ENCODE measurements at regions not wholly inside any gene's neighbourhood (a gene's known extent, or its start where the extent isn't known, plus 50 kb on each side); places are given as distances from the start of the nearest gene placed in this dataset.
"Not testable (repeated sequence)": the region's sequence is repeated elsewhere in the genome, so short reads cannot be mapped to it uniquely, and the experiment has no call there.

DNA sequence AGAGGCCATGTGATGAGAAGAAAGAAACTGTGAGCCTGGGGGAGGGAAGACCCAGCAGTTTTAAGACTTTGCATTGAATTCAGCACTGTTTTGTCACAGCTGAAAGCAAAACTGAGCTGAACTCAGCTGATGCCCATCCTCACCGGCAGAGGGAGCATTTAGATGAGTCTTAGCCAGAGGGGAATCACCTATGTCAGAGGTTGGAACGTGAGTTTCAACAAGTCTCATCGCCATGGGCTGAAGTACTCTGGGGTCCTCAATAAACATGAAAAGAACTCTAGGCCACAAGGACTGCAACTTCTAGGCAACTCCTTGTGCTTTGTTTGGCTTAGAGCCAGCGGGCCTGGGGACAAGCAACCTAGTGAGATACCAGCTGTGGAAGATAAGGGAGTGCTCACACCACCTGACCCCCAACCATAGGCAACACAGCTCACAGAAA lies 324.5 kb downstream of the TBL1XR1 start:
- DNase-seq (ENCODE audit: low spot score) = peak; percentile 70

DNA sequence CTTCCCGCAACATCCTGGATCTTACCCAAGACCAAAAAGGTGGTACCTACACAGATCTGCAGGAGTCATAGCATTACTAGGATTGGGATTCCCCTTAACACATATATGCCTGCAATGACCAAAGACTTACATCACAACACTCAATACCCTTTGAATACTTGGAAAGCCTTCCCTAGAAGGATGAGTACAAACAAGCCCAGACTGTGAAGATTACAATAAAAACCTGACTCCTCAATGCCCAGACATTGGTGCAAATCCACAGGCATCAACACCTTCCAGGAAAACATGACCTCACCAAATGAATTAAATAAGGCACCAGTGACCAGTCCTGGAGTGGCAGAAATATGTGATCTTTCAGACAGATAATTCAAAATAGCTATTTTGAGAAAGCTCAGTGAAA lies 326.8 kb downstream of the TBL1XR1 start:
- no peak for DNase-seq (ENCODE audit: low spot score)

DNA sequence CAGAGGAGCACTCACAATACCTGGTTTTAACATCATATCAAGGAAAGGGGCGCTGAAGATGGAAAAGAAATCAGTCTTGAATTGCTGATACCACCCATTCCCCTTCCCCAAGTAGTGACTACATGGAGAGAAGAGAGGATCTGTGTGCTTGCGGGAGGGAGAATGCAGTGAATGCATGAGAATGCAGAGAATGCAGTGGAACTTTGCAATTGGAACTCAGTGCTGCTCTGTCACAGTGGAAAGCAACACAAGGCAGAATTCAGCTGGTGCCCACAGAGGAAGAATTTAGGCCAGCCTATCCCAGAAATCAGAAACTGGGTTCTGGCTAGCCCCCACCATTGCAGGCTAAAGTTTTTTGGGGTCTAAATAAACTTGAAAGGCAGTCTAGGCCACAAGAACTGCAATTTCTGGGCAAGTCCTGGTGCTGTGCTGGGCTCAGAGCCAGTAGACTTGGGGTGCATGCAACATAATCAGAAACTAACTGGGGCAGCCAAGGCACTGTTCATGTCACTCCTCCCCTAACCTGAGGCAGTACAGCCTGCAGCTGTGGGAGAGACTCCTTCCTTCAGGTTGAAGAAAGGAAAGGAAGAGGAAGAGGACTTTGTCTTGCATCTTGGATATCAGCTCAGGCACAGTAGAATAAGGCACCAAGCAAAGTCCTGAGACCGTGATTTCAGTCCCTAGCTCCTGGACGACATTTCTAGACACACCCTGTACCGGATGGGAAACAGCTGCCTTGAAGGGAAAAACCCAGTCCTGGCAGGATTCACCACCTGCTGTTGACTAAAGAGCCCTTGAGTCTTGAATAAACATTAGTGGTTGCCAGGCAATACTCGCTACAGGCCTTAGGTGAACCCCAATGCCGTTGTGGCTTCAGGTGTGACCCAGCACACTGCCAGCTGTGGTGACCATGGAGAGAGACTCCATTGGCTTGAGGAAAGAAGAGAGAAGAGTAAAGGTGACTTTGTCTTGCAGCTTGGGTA lies 329.3 kb downstream of the TBL1XR1 start:
- no peak for DNase-seq (ENCODE audit: low spot score)

DNA sequence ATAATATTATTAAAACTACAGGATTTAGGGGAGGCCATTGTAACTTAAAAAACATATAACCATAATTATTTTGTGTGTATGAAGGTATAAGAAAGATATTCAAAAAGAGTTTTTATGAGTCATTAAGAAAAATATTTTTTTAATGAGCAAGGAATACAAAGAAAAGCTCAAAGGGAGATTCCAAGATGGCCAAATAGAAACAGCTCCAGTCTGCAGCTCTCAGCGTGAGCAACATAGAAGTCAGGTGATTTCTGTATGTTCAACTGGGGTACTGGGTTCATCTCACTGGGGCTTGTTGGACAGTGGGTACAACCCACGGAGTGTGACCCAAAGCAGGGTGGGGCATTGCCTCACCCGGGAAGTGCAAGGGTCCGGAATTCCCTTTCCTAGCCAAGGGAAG lies 336.1 kb downstream of the TBL1XR1 start:
- DNase-seq (ENCODE audit: low spot score) = no peak

DNA sequence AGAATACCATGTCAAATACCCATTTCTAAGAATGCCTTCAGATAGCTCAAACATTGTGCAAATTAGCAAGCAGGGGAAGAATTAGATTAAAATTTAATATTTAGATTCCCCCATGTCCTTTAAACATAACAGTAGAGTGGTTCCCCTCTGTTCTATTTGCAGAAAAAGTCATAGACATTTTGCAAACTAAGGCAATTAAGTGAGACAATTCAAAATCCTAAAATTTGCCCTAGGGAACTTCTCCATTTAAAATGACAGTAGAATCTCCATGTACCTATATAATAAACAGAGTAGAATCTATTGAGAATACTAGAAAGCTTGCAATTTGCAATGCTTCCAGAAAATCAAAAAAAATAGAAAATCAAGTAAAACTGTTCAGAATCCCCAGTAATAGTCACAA lies 340.6 kb downstream of the TBL1XR1 start:
- no peak for DNase-seq (ENCODE audit: low spot score)

DNA sequence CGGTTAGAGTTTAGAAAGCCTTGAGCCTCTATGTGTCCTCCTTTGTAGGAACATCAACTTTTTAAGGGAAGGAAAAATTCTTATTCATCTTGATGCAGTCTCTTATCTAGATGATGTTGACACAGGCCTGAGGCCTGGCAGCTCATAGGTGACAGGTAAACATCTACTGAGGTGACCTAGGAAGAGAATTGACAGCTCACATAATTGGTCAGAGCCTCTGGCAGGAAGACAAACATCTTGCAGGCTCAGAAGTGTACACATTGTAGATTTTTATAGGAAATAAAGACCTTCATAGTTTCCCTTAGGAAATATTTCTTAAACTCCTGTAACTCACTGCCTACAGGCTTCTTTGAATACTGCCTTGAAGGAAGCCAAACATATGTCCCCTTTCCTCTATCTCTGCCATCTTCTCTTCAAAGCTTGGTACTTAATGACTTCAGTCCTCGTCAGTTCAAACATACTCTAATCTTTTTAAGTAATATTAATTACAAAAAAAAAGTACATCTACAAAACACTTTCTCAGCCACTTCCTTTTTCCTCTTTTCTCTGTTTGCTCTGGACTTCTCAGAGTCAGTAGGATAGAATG lies 341.3 kb downstream of the TBL1XR1 start:
- DNase-seq (ENCODE audit: low spot score) = no peak

DNA sequence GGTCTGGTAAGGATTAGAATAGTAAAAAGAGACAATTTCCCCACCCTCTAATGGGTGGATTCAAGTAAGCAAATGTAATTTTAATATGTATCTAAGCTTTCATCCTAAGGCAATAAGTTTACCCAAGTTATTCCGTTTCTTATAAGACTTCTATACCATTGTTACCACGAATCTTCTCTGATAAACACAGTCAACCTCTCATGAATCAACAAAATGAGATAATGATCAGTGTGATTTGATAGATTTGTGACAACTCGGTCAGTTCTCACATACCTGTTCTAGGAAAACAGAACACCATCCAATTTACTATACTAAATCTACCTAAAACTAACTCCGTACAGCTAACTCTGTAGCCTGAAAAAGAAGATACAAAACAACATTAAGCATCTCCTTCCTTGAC lies 342.1 kb downstream of the TBL1XR1 start:
- DNase-seq (ENCODE audit: low spot score) = no peak

DNA sequence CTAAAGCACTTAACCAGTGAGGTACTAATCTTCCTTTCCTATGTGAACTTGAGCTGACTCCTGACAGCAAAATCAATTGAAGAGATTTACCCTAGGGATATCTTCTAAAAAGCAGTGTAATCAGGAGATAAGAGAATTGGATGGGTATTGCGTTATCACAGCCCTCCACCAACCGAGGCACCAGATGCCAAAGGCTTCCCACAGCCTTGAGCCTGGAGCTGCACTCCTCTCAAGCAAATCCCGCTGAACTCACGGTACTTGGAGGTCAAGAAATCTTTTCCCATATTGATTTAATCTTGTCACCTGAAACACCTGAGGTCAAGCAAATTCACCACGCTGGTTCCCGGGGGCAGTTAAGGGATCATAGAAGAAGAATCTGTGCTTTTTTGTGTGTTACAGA lies 346.8 kb downstream of the TBL1XR1 start:
- peak; percentile 73 for DNase-seq (ENCODE audit: low spot score)

DNA sequence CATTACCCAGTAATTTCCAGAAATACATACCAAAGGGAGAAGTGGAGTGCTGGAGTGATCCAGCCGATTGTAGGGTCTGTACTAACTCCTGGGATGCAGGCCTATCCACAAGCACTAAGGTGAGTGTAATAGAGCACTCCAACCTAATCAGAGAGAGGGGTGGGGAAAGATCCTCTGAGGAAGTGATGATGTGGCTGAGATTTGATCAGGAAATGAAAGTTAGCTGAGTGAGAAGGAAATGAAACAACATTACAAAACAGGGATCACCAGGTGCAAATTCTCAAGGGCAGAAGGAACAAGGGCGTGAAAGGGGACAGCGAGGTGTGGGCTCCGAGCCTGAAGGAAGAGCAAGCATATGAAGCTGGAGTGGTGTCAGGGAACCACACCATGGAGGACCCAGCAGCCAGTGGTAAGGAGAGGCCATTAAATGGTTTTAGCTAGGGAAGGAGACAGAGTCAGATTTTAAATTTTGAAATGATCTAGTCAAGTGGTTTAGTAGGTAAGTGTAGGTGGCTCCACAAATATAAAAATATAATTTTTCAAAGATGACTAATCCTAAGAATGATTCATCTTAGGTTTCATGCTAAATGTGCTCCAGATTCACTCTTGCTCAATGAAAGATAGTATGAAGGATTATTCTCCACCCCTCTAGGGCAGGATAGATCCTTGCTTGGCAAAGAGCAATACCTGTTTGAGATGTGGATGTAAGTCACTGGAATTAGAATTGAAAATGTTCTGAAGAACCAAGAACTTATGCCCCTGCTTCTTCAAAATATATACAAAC lies 348.7 kb downstream of the TBL1XR1 start:
- DNase-seq (ENCODE audit: low spot score) = no peak

DNA sequence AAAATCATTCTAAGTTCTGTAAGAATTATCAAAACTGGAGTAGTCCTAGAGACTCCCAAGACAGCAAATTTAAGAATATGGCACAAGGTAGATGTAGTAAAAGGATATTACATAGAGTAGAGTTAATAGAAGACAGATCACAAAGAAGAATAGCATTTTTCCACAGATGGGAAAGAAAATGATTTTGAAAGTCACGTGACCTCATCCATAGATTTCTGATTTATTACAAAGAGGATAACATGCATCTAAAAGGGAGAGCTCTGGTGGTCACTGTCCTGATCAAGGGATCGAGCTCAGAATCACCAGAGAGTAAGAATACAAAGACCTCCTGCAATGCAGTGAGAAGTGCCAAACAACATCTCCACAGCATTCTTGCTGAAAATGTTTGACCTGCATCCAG lies 354.4 kb downstream of the TBL1XR1 start:
- DNase-seq (ENCODE audit: low spot score) = no peak

DNA sequence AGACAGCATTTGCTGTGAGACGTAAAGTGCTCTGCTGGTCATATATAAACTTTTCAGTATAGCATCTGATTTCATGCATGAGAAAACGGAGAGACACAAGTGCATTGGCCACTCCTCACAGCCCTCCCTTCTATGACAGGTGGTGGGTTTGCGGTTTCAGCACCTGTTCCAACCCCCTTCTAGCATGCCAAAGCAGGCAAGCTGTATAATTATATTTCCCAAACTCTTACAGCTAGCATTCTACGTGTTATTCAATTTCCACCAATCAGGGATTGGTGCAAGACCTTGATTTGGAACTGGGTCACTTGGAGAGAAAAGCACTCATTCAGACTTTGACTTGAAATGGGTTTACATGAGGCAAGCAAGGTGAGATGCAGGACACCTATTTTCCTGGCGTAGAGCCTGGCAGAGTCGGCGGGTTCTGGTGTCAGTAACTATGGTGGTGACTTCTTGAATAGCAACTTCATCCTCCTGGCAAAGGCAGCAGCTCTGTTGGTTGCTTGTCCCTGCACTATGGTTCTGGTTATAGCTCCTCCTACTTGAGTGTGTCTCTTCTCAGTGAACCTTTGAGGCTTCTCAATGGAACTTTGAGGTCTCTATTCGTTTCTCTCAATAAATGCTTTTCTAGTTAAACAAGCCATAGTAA lies 356.5 kb downstream of the TBL1XR1 start:
- no peak for DNase-seq (ENCODE audit: low spot score)

DNA sequence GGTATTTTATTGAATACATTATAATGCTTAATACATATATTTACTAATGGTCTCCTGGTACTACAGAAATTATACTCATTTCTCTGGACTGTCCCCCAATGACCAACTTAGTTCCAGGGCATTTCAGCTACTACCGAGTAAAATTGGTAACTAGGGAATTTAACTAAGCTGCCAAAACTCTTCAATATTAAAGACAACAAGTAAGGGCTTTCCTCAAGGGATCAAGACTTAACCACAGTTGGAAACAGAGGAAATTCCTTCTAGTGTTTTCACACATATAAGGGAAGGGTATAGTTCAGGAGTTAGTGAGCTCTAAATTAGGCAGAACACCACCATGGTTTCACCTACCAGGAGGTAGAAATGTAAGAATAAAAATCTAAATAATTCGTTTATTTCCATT lies 357.4 kb downstream of the TBL1XR1 start:
- no peak for DNase-seq (ENCODE audit: low spot score)

DNA sequence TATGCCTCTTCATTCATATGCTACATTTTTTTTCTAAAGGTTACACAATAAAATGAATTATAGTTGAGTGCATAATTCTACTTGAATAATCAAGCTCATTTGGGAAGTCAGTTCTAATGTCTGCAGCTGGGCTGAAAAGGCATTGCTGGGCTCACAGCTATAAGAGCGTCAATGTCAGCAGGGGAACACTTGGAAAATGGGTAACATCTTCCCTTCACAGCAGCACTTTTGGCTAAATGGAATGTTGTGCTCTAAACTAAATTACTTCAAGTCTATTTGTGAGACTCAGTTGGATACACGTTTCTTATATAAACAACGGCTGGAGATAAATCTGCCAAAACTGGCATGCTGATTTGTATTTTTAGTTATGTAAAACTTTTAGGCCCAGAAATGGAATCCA lies 357.8 kb downstream of the TBL1XR1 start:
- DNase-seq (ENCODE audit: low spot score) = no peak

DNA sequence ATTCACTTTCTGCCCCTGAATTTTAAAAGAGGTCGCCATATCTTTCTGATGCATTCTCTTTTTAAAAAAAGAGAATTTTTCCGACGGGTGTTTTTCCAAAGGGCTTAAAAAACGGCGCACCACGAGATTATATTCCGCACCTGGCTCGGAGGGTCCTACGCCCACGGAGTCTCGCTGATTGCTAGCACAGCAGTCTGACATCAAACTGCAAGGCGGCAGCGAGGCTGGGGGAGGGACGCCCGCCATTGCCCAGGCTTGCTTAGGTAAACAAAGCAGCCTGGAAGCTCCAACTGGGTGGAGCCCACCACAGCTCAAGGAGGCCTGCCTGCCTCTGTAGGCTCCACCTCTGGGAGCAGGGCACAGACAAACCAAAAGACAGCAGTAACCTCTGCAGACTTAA lies 370.0 kb downstream of the TBL1XR1 start:
- not testable (repeated sequence) for DNase-seq (ENCODE audit: low spot score)

DNA sequence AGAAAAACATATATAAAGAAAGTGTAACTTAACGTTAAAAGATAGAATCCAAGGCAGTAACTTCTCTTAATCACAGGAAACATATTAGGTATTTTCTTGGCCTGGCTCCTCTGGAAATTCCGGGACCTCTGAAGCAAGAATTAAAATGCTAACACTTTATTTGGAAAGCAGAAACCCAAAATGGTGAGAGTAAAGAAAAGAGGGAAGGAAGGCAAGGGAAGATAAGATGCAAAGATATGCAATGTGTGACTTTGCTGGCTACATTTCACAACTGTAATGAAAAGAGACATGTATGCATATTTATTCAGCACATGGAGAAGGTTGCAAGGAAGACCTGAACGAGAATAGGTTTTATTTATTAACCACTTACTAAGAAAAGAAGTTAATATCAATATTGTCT lies 372.5 kb downstream of the TBL1XR1 start:
- no peak for DNase-seq (ENCODE audit: low spot score)

DNA sequence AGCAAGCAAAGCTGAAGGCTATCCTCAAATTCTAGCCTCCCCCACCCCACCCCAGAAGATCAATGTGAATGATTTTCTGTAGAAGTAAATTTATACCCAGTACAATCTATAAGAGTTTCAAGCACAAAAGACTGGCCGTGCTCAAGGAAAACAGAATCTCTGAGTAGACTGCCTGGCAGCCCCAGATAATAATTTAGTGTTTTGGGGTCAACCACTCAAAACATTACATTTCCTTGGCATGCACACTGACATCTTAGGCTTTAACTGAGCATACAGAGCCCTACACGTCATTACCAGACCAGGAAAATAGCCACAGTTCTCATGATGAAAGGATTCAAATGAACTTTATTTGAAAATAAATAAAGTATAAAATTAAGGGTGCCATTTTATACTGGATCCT lies 376.5 kb downstream of the TBL1XR1 start:
- DNase-seq (ENCODE audit: low spot score) = no peak

DNA sequence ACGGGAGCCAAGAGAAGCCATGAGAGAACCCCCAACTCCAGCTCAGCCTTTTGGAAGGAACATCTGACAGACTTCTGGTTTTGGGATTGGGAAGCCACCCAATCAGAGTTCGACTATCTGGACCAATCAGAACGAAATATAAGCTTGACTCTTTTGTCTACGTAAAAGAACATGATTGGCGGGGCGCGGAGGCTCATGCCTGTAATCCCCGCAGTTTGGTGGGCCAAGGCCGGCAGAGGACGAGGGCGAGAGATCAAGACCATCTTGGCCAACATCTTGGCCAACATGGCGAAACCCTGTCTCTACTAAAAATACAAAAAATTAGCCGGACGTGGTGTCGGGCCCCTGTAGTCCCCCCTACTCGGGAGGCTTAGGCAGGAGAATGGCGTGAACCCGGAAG lies 380.3 kb downstream of the TBL1XR1 start:
- DNase-seq (ENCODE audit: low spot score) = no peak

DNA sequence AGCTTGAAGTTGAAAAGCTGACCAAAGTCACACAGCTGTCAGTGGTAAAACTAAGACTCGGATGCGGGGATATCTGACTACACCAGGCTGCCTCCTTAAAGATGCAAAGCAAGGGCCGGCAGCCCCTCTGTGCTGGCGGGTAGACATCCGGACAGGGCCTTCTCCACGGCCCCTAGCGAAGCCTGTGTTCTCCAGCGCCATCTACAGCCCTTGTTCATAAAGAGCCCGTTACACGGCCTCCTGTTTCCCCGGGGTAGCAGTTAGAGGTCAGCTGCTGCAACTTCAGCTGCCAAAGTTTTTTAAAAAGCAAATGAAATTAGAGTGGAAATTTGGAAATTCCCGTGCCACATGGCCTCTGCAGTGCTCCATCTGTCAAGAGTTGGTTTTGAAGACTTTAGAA lies 383.0 kb downstream of the TBL1XR1 start:
- DNase-seq (ENCODE audit: low spot score) = peak; percentile 88

DNA sequence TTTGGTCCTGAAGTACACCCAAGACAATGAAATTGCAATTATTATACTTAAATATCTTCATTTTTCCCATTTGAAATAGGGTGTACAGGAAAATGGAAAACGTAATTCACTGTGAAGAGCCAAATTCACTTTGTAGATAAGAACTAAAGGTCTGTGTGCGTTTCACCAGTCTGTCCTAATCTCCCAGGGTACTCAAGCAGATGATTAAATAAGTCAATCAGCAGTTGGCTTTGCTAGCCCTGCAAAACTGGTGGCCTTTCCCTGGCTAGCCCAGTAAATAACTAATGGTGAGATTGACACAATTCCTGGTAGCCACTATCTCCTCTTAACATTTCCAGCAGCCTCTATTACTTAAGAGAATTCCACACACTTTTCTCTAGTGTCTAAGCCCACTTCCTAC lies 389.3 kb downstream of the TBL1XR1 start:
- peak; percentile 23 for DNase-seq (ENCODE audit: low spot score)

DNA sequence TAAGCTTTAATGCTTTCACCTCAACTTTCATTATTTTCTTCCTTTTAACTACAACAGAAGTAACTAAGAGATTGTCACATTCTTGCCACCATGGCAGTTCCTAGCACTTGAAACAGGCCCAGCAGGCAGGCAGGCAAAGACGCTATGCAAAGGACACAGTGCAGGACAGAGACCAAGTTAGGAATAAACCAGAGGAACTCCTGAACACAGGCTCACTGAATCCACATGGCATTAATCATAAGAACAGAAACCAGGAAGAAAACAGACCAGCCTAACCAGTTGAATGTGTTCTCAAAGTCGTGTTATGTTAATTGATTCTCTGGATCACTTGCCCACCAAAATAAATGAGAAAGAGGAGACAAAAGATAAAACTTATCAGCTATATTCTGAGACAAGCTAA lies 397.6 kb downstream of the TBL1XR1 start:
- no peak for DNase-seq (ENCODE audit: low spot score)

DNA sequence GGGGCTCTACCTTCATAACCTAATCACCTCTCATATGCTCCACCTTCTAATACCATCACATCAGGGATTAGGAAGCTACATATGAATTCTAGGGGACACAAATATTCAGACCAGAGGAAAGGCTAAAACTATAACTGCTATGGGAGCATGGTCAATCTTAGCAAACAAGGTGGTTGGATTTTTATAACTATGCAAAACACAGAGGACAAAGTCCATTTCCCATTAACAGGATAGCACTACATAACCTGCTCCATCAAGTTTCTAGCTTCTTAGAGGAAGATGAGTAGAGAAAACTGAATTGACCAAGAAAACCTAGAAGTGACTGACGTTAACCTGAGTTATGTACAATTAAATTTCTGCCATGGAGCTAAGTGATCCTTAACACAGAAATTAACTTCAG lies 398.6 kb downstream of the TBL1XR1 start:
- no peak for DNase-seq (ENCODE audit: low spot score)

DNA sequence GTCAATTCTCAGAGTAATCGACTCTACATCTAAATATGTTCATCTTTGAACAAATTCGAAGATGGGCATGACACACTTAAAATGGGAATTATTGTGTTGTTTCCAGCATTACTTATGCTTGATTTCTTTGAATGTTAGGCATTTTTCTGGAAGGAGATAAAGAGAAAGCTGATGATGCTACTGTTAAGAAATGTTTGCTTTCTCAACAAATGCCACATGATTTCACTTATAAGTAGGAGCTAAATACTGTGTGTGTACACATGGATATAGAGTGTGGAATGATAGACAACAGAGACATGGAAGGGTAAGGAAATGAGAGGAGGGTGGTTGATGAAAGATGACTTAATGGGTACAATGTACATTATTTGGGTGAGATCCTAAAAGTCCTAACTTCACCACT lies 400.9 kb downstream of the TBL1XR1 start:
- no peak for DNase-seq (ENCODE audit: low spot score)

All from SK-N-DZ (cell line).